ENCODE measurements at regions not wholly inside any gene's neighbourhood (a gene's known extent, or its start where the extent isn't known, plus 50 kb on each side); places are given as distances from the start of the nearest gene placed in this dataset.

DNA sequence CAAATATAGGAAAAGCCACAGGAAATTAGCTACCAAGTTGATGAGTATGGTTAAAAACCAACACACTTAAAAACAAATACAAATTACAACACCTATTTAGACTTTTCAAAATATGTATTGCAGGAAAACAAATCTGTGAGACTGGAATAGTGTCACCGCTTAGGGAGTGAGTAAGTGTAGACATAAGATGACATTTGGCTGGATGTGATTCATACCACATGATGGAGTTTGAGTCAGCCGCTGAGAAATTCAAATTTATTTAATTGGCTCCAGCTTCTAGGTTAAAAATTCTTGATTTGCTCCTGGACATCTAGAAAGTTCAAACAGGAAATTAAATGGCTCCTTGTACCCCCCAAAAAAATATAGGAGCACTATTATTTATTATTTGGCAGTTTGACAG lies 531.7 kb downstream of the SLITRK1 start (continued):
- TF ChIP-seq, protein P1, sequence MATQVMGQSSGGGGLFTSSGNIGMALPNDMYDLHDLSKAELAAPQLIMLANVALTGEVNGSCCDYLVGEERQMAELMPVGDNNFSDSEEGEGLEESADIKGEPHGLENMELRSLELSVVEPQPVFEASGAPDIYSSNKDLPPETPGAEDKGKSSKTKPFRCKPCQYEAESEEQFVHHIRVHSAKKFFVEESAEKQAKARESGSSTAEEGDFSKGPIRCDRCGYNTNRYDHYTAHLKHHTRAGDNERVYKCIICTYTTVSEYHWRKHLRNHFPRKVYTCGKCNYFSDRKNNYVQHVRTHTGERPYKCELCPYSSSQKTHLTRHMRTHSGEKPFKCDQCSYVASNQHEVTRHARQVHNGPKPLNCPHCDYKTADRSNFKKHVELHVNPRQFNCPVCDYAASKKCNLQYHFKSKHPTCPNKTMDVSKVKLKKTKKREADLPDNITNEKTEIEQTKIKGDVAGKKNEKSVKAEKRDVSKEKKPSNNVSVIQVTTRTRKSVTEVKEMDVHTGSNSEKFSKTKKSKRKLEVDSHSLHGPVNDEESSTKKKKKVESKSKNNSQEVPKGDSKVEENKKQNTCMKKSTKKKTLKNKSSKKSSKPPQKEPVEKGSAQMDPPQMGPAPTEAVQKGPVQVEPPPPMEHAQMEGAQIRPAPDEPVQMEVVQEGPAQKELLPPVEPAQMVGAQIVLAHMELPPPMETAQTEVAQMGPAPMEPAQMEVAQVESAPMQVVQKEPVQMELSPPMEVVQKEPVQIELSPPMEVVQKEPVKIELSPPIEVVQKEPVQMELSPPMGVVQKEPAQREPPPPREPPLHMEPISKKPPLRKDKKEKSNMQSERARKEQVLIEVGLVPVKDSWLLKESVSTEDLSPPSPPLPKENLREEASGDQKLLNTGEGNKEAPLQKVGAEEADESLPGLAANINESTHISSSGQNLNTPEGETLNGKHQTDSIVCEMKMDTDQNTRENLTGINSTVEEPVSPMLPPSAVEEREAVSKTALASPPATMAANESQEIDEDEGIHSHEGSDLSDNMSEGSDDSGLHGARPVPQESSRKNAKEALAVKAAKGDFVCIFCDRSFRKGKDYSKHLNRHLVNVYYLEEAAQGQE (IDR thresholded peaks at IDR 0.05; ENCODE audit: unreplicated experiment) = no peak
- TF ChIP-seq POLR2AphosphoS5 (IDR thresholded peaks at IDR 0.05; ENCODE audit: low read depth) = no peak

DNA sequence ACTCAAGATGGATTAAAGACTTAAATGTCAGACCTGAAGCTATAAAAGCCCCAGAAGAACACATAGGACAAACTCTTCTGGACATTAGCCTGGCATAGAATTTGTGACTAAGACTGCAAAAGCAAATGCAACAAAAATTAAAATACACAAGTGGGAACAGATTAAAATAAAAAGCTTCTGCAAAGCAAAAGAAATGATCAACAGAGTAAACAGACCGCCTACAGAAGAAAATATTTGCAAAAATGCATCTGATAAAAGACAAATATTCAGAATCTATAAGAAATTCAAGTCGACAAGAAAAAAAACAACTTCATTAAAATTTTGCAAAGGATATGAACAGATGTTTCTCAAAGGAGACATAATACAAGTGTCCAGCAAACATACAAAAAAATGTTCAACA lies 537.8 kb downstream of the SLITRK1 start:
- Histone ChIP-seq H3K79me2 (replicated peaks; ENCODE audit: insufficient read depth) (no peaks in the 10 kb centered on the region), H3K4me1 (ENCODE audit: insufficient read depth) (no peaks in the 10 kb centered on the region), H3K4me2 (no peak overlapping the region), H3K36me3 (ENCODE audit: insufficient read depth) (no peaks in the 10 kb centered on the region), H3K27me3 (ENCODE audit: insufficient read depth) (no peaks in the 10 kb centered on the region), H3F3A (replicated peaks; ENCODE audit: low read depth) (no peaks in the 10 kb centered on the region), H2AFZ (no peak overlapping the region), H3K27ac (ENCODE audit: low read depth) (no peak overlapping the region), H3K4me3 (no peak overlapping the region), H3K9me2 (ENCODE audit: insufficient read depth) (no peaks in the 10 kb centered on the region), H4K20me1 (replicated peaks; ENCODE audit: insufficient read depth) (no peaks in the 10 kb centered on the region)
- H3K27ac Mint-ChIP-seq = no peak overlapping the region
- ATAC-seq = no peak
- H3K4me3 Mint-ChIP-seq = no peak overlapping the region
- H3K27me3 Mint-ChIP-seq (ENCODE audit: insufficient read depth, low read depth, poor library complexity) = no peaks in the 10 kb centered on the region
- H3K4me1 Mint-ChIP-seq = no peaks in the 10 kb centered on the region
- H3K36me3 Mint-ChIP-seq (ENCODE audit: low read depth) = peaks cover 15% of the 10 kb centered on the region
- no peak for DNase-seq (ENCODE audit: low spot score)
- peaks cover 17% of the 10 kb centered on the region for H3K9me3 Mint-ChIP-seq
- TF ChIP-seq NANOG (IDR thresholded peaks at IDR 0.05; ENCODE audit: borderline replicate concordance) (no peak), STAT1 (IDR thresholded peaks at IDR 0.05; ENCODE audit: unreplicated experiment) (no peak), CREB1 (CRISPR knock-in tag; IDR thresholded peaks at IDR 0.05; ENCODE audit: low read depth) (no peak), POLR2AphosphoS5 (IDR thresholded peaks at IDR 0.05; ENCODE audit: low read depth) (no peak), EZH2phosphoT487 (IDR thresholded peaks at IDR 0.05; ENCODE audit: unreplicated experiment) (no peak)
- TF ChIP-seq, protein P2, sequence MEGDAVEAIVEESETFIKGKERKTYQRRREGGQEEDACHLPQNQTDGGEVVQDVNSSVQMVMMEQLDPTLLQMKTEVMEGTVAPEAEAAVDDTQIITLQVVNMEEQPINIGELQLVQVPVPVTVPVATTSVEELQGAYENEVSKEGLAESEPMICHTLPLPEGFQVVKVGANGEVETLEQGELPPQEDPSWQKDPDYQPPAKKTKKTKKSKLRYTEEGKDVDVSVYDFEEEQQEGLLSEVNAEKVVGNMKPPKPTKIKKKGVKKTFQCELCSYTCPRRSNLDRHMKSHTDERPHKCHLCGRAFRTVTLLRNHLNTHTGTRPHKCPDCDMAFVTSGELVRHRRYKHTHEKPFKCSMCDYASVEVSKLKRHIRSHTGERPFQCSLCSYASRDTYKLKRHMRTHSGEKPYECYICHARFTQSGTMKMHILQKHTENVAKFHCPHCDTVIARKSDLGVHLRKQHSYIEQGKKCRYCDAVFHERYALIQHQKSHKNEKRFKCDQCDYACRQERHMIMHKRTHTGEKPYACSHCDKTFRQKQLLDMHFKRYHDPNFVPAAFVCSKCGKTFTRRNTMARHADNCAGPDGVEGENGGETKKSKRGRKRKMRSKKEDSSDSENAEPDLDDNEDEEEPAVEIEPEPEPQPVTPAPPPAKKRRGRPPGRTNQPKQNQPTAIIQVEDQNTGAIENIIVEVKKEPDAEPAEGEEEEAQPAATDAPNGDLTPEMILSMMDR (conservative IDR thresholded peaks at IDR 0.05; ENCODE audit: low read depth in 2 of 2) = no peak
- TF ChIP-seq, protein P3, sequence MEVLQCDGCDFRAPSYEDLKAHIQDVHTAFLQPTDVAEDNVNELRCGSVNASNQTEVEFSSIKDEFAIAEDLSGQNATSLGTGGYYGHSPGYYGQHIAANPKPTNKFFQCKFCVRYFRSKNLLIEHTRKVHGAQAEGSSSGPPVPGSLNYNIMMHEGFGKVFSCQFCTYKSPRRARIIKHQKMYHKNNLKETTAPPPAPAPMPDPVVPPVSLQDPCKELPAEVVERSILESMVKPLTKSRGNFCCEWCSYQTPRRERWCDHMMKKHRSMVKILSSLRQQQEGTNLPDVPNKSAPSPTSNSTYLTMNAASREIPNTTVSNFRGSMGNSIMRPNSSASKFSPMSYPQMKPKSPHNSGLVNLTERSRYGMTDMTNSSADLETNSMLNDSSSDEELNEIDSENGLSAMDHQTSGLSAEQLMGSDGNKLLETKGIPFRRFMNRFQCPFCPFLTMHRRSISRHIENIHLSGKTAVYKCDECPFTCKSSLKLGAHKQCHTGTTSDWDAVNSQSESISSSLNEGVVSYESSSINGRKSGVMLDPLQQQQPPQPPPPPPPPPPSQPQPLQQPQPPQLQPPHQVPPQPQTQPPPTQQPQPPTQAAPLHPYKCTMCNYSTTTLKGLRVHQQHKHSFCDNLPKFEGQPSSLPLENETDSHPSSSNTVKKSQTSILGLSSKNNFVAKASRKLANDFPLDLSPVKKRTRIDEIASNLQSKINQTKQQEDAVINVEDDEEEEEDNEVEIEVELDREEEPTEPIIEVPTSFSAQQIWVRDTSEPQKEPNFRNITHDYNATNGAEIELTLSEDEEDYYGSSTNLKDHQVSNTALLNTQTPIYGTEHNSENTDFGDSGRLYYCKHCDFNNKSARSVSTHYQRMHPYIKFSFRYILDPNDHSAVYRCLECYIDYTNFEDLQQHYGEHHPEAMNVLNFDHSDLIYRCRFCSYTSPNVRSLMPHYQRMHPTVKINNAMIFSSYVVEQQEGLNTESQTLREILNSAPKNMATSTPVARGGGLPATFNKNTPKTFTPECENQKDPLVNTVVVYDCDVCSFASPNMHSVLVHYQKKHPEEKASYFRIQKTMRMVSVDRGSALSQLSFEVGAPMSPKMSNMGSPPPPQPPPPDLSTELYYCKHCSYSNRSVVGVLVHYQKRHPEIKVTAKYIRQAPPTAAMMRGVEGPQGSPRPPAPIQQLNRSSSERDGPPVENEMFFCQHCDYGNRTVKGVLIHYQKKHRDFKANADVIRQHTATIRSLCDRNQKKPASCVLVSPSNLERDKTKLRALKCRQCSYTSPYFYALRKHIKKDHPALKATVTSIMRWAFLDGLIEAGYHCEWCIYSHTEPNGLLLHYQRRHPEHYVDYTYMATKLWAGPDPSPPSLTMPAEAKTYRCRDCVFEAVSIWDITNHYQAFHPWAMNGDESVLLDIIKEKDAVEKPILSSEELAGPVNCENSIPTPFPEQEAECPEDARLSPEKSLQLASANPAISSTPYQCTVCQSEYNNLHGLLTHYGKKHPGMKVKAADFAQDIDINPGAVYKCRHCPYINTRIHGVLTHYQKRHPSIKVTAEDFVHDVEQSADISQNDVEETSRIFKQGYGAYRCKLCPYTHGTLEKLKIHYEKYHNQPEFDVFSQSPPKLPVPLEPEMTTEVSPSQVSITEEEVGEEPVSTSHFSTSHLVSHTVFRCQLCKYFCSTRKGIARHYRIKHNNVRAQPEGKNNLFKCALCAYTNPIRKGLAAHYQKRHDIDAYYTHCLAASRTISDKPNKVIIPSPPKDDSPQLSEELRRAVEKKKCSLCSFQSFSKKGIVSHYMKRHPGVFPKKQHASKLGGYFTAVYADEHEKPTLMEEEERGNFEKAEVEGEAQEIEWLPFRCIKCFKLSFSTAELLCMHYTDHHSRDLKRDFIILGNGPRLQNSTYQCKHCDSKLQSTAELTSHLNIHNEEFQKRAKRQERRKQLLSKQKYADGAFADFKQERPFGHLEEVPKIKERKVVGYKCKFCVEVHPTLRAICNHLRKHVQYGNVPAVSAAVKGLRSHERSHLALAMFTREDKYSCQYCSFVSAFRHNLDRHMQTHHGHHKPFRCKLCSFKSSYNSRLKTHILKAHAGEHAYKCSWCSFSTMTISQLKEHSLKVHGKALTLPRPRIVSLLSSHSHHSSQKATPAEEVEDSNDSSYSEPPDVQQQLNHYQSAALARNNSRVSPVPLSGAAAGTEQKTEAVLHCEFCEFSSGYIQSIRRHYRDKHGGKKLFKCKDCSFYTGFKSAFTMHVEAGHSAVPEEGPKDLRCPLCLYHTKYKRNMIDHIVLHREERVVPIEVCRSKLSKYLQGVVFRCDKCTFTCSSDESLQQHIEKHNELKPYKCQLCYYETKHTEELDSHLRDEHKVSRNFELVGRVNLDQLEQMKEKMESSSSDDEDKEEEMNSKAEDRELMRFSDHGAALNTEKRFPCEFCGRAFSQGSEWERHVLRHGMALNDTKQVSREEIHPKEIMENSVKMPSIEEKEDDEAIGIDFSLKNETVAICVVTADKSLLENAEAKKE (CRISPR knock-in tag; IDR thresholded peaks at IDR 0.05) = no peak
- TF ChIP-seq, protein P4, sequence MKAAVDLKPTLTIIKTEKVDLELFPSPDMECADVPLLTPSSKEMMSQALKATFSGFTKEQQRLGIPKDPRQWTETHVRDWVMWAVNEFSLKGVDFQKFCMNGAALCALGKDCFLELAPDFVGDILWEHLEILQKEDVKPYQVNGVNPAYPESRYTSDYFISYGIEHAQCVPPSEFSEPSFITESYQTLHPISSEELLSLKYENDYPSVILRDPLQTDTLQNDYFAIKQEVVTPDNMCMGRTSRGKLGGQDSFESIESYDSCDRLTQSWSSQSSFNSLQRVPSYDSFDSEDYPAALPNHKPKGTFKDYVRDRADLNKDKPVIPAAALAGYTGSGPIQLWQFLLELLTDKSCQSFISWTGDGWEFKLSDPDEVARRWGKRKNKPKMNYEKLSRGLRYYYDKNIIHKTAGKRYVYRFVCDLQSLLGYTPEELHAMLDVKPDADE (IDR thresholded peaks at IDR 0.05) = no peak
- TF ChIP-seq, protein P1 (IDR thresholded peaks at IDR 0.05; ENCODE audit: unreplicated experiment) = no peak
